NCI-H446 treated with DMSO at 0.1 percent for 48 hours (cell line): ENCODE measurements at regions not wholly inside any gene's neighbourhood (a gene's known extent, or its start where the extent isn't known, plus 50 kb on each side); places are given as distances from the start of the nearest gene placed in this dataset.
A peak's percentile ranks its signal among the peaks of the same experiment; 100 is the strongest.

ENCODE experiments used
- DNase-seq: peaks from one replicate; lab custom pipeline; 2025; lab: John Stamatoyannopoulos, UW

DNA sequence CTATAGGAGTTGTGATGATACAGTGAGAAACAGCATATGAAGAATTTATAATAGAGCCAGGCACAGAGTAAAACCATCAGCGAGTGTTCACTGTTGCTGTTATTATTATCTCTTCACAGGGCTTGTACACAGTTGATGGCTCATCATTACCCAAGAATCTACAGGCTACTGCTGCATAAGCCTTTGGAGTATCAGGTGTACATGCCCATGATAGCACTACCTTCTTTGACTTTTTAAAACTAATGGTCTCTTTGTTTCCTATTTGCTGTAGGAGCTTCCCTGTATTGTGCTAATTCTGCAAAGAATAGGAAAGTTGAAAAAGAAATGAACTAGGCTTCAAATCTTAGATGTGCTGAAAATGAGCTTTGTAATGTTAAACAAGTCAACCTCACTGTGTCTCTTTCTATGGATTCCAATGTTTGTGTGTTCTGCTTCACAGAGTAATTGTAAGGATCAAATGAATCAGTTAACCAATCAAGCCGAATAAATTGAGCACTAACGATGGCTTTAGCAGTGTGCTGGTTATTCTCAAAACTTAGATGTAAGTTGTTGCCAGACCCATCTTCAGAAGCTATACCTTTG is 138.8 kb downstream of the TUSC7 start:
- DNase-seq: no peak

DNA sequence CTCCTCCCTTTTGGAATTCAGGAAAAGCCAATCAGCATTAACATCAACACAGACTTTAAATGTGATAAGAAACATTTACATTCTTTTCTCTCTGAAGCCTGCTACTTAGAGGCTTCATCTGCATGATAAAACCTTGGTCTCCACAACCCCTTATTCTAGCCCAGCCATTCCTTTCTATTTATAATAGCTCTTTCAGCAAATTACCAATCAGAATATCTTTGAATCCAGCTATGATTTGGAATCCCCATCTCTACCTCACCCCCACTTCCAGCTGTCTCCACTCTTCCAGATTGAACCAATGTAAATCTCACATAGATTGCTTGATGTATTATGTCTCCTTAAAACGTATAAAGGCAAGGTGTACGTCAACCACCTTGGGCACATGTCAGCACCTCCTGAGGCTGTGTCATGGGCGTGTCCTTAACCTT is 139.7 kb downstream of the TUSC7 start:
- no peak for DNase-seq

DNA sequence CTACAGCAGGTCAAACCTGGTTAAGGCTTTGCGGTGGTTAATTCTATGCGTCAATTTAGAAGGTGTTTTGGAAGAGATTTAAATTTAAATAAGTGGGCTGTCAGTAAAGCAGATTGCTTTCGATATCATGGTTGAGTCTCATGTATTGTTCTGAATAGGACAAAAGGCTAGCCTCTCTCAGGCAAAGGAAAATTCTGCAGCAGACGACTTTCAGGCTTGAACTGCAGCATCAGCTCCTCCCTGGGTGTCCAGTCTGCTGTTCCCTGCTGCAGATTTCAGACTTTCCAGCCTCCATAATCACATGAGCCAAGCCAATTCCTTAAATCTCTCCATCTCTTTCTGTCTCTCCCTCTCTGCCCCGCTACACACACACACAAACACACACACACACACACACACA is 143.2 kb downstream of the TUSC7 start:
- DNase-seq: no peak

DNA sequence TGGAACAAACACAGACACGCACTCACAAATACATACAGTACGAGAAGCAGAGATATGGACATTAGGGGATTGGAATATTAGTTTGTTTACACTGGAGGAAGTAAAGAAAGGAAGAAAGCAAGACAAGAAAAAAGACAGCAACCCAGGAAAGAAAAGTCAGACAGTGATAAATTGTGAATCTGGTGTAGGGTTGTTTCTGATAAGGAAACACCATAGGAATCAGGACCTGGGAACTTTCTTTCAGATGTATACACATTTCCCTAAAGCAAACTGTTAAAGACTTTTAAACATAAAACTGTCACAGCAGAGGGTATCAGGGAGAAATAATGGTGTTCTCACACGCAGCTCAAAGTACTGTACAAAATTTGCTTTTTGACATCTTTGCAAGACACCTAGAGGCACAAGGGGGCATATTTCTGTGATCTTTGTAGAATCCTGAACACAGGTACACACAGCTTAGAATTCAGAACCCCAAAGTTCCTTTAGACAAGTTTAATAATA is 153.7 kb downstream of the TUSC7 start:
- no peak for DNase-seq

DNA sequence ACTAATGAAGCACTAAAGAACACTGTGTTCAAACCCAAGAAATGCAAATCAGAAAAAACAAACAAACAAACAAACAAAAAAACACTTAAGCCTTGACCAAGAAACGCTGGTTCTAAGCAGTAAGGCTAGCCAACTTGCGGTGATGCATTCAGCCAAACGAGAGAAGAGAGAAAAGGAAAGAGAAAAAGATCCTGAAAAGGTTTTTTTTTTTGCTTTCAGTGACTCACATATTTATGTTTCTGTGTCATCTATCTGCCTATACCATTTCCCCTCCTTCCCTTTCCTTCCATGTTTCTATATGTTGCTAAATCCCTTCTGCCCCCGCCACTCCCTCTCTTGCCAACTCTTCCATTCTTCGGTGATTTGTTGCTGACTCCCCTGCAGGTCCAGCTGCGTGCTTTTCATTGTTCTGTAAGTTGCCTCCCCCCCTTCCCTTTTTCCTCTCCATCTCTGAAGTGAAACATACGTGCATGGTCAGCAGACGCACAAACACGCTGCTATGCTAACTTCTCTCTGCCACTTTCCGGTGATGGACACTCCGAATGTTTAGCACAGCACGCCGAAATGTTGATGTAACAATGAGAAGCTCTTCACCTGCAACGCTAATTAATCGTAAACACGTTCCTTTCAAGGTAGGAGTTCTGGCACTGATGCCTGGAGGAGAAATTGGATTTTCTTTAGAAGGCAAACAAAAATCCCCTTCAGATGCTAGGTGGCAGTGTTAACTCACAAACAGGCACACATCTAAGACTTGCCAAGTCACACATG is 154.4 kb downstream of the TUSC7 start:
- DNase-seq: peak; percentile 28

DNA sequence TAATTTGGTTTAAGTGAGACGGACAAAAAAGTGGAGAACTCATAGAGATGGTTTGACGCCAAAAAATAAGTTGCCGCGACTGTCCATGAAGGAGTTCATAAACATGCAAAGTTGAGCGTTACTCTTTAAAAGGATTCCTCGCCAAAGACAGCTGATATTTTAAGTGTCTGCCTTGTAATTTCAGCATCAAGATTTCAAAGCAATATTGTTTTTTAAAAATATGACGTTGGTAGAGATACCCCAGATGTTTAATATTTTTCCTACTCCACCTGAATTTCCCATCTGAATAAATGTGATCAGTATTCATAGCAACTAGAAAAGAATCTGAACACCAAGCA is 155.0 kb downstream of the TUSC7 start:
- no peak for DNase-seq

DNA sequence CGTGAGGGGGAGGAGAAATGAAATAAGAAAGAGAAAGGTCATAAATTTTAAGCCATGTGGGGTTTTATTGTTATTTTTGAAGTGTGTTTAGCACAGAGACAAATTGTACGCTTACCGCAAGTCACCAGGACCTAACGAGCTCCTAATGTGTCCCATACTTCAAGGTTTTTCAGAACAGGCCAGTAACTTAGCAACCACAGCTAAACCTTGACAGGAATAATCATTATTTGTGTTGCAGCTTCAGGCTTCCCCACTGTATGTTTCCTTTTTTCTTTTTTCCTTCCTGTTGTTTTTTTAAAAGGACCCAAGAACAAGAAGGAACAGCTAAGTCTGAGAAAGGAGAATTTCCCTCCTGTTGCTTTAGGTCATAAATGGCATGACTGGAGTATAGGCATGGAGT is 160.8 kb downstream of the TUSC7 start:
- DNase-seq: no peak

DNA sequence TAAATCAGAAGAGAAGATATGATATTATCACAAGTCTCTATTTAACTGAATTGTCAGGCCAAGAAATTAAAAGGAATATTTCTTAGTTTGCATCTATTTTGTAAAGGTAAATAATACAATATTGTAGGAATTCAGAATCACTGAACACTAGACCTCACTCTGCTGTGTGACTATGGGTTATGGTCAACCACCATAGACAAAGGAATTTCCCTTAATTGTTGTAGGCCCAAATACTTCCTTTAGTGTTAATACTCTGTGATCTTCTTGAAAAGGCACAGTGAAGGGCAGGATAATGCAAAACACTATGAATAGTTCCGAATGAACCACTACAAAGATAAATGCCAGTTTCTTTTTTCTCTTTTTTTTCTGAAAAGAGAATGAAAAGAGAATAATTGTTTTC is 162.3 kb downstream of the TUSC7 start:
- no peak for DNase-seq

DNA sequence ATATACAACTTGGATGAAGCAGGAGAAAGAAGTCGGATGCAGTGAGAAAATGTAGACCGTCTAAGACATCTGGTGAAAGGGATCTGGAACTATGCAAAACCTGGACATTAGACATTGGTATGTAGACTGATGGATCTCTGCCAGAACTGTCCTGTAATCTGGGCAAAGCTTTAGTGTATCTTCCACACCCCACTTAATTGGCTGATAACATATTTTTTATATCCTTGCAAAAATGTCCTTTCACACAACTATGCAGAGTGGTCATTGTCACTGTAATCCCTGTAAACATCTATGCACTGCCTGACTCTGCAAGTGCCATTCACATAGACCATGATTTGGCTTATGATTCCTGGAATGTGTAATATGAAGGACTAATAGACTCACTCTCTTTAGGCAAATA is 163.1 kb downstream of the TUSC7 start:
- DNase-seq: no peak

DNA sequence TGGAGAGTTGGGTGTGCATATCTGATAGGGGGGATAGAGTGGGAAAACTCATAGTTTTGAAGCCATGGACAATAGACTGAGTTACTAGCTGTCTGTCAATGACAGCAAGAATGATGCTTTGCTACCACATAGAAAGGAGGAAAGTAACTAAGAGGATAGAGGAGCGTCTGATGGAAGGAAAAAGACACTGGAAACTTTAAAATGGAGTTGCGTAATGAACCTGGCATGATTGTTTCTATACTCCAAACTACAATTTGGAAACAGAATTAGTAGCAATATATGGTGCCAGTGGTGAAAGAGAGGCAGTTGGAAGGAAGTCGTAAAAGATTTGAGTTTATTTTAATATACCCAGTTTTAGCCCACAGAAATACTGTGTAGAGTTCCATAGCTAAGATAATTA is 163.6 kb downstream of the TUSC7 start:
- no peak for DNase-seq

DNA sequence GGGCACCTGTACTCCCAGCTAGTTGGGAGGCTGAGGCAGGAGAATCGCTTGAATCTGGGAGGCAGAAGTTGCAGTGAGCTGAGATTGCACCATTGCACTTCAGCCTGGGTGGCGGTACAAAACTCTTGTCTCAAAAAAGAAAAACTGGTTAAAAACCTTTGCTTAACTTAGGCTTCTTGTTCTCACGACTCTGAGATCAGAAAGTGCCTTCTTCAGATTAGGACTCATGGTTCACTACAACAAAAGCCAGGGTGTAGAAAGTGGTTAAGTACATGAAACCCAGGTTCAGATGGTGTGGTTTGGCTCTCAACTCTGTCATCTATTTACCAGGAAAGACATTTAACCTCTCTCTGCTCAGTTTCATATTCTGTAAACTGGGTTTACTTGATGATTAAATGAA is 168.4 kb downstream of the TUSC7 start:
- no peak for DNase-seq

DNA sequence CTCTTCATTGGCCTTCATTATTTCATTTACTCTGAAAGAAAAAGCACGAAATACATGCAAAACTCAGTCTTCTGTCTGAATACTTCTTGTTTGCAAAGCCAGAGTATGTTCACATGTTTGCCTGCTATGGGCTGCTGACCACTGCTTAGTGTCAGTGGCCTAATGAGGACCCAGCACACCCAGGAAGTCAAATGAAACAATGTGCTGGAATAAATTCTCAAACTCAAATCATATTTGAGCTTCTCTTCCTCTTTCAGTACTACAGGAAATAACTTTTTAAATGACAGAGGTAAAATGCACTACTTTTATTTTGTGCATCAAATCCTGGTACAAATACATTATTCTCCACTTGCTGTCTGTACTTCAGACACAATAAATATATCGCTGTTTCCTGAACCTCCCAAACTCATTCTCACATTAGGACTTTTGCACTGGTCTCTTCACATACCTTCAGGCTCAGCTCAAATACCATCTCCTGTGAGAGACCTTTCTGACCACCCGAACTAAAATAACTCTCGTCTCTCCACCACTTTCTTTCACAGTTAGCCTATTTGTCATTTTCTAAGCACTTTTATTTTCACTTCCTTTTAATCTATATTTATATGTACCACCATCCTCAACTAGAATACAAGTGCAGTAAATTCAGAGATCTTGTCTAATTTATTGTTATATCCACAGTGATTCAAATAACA is 176.8 kb downstream of the TUSC7 start:
- no peak for DNase-seq

DNA sequence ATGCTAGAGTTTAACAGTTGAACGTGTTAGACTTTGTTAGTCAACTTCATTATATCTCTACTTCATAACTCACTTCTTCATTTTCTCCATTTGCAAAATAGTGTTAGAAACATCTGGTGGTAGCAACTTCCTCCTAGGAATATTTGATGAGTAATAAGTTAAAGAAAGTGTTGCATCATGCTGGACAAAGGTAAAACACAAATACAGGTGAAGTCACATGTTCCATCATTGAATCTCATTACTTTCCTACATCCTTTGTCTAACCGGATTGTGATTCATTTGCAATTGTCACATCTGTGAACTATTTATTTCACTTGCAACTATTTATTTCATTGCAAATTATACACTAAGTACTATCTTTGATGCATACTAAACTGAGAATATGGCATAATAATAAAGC is 186.5 kb downstream of the TUSC7 start:
- DNase-seq: no peak

DNA sequence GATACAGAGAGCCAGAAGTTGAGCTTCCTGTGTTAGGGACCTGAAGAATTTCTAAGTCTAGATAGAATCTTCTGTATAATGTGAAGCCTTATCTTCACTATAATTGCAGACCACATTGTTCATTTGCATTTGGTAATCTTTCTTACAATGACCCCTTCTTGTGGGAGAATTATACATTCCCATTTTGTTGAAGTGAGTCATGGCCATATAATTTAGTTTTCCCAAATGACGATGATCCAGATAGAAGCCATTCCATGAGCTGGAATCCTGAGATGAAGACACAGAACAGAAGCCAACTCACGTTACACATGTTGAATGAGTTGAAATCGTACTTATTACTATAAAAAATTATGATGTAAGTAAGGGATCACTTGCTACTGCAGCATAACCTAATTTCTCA is 187.8 kb downstream of the TUSC7 start:
- no peak for DNase-seq

DNA sequence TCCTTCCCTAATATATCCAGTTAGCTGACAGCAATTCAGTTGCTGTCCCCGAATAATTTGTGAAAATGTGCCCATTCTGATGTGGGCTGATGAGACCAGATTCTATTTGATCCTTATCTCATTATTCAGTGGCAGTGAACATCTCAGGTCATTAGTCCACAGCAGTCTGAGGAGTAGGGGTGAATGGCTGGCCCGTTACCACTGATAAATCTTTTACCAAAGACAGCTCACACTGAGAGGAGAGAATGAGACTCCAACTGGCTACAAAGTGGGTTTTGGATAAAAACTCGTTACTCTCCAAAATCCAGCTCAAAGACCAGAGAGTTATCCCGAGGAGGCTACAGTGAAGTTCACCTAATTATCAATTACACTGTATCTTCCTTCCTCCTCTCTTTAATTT is 189.7 kb downstream of the TUSC7 start:
- DNase-seq: no peak

DNA sequence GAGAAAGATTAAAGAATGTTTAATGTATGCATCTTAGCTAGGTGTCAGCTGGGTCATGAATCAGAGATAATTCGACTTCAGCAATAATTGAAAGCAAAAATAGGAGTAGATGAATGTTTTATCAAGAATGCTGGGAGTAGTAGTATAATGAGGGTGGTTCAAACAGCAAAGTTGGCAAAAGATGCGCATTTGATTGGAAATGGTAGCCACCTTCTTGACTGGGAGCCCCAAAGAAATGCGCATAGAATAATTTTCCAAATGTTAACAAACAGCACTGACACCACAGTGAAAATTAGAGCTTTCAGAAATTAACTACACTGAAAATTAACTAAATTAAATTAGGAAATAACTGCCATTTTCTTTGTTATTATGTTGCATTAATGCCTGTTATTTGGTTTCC is 195.8 kb downstream of the TUSC7 start:
- no peak for DNase-seq

DNA sequence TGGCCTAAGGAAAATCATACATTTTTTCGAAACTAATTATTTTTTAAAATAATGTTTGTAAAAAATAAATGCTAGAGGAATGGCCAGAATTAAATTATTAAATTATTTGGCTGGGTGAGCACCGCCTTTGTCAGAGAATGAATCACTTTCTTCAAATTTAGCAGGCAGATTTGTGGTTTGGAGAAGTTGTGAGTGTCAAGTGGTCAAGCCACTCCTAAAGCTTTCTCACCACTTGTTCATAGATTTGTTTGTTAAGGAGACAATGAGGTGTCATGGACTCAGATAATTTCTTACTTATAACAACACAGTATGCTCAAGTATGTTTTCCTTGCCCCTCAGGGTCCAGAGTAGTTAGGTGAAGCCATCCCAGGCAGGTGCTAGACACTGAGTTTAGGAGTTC is 196.2 kb downstream of the TUSC7 start:
- no peak for DNase-seq

DNA sequence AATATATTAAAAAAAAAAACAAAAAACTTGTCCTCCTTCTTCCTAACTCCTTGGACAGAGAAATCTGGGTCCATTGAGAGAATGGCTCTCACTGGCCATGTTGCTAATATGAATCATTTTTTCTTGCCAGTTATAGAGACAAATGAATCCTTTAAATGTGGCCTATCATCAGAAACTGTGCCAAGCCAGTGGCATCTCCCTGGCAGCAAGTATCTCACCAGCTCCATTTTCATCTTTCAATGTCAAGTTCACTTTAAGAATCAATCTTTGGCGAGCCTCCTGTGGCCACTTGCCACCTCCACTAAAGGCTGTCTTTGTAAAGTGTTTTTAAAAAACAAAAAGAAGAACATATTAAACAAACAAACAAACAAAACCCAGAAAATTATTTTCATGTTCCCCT is 202.5 kb downstream of the TUSC7 start:
- DNase-seq: peak; percentile 22

DNA sequence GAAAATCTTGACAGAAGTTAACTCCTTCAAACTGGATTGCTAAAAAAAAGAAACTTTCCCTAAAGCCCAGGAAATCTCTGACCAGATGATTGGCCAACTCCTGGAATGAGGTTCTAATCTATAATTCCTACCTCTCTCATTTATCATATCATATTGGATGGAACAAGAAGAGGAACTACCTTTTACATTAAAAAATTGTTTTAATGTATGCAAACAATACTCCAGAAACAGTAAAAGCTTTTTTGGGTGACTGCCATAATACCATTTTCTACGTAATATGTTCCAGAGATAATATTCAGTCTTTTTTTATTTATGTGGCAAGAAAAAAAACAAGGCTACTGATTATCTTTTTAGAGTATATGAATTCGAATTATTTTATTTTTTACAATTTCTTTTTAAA is 204.4 kb downstream of the TUSC7 start:
- no peak for DNase-seq

DNA sequence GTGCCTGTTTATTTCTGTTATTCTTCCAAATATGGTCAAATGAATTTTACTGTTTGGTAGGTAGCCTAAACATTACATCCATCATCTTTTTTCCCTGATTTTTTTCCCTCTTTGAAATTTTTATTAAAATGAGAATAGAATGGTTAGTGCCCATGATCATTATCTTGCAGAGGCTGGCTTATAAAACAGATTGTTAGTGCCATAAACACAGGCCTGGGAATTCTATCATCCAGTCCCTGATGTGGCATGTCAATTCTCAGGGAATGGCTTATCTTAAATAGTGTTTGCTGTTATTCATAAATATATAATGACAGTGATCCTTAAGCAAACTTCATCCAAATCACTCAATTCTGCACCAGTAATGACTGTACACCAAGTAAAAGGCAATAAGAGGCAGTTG is 207.3 kb downstream of the TUSC7 start:
- no peak for DNase-seq

DNA sequence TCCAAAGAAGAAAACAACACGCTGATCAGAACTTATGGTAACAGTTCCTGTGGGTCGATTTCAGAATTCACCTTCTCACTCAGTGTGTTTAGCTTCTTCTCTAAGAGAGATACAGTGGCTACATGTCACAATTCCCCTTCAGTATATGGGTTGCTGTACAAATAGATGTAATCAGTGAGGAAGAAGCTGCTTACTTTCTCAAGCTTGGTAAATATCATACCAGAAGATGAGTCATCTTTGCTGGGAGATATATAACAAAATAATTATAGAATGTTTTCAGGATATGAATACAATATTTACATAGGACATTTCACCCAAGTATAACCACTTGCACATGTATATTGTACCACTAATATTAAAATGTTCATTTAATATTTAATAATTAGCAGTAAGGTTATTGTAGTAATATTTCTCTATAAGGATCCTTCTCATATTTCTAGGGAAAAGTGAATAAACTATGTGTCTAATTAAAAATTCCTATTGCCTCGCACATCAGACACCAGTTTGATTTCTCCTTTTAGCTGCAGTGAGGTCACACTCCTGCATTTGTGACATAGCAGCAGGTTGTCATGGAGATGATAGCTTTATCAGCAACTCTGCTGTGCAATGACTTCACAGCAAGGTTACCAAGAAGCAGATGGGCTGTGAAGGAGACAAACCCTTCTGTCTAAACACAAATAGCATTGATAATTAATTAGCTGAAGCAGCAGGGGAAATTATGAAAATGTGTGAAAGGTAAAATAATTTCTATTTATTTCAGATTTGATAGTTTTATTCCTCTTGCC is 211.4 kb downstream of the TUSC7 start:
- no peak for DNase-seq

DNA sequence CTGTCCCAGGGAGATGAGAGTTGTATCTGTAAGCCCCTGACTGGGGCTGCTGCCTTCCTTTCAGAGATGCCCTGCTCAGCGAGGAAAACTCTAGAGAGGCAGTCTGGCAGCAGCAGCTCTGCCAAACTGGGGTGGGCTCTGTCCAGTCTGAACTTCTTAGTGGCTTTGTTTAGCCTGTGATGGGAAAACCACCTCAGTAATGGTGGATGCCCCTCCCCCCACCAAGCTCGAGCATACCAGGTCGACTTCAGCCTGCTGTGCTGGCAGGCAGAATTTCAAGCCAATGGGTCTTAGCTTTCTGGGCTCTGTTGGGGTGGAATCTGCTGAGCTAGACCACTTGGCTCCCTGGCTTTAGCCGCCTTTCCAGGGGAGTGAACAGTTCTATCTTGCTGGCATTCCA is 218.3 kb downstream of the TUSC7 start:
- DNase-seq: no peak
